GM23338 (cell line): ENCODE measurements at regions not wholly inside any gene's neighbourhood (a gene's known extent, or its start where the extent isn't known, plus 50 kb on each side); places are given as distances from the start of the nearest gene placed in this dataset.
A peak's percentile ranks its signal among the peaks of the same experiment; 100 is the strongest.

Experiments used
- ATAC-seq: fragments of 200-7000 bp; cut with Tn5 transposase; 3 replicates; pipeline ENCODE4 v1.9.1; 2020
- DNase-seq: peaks from one replicate; pipeline ENCODE4 v3.0.0-alpha.2; 2015; ENCODE audit warnings: low spot score
- H2AFZ ChIP-seq: fragments of 200-600 bp; sonication (generic); 2 replicates; pipeline ENCODE4 v1.8.0; 2016; ENCODE audit warnings: antibody characterized with exemption, mild to moderate bottlenecking, moderate library complexity
- H3F3A ChIP-seq: fragments of 200-600 bp; sonication (generic); replicated peaks from 2 replicates; pipeline ENCODE4 v1.8.0; 2017; ENCODE audit warnings: antibody characterized with exemption, mixed run types, low read depth
- H3K27ac ChIP-seq: fragments of 200-600 bp; sonication (generic); 2 replicates; pipeline ENCODE4 v1.6.1; 2016; ENCODE audit warnings: low read depth
- H3K27me3 ChIP-seq: fragments of 200-600 bp; sonication (generic); 2 replicates; pipeline ENCODE4 v1.8.0; 2016; ENCODE audit warnings: mild to moderate bottlenecking, mixed run types, moderate library complexity; ENCODE audit not compliant: insufficient read depth
- H3K36me3 ChIP-seq: fragments of 200-600 bp; sonication (generic); 2 replicates; pipeline ENCODE4 v1.8.0; 2016; ENCODE audit warnings: mild to moderate bottlenecking; ENCODE audit not compliant: insufficient read depth
- H3K4me1 ChIP-seq: fragments of 200-600 bp; sonication (generic); 2 replicates; pipeline ENCODE4 v1.8.0; 2016; ENCODE audit warnings: mild to moderate bottlenecking, moderate library complexity; ENCODE audit not compliant: insufficient read depth
- H3K4me2 ChIP-seq: fragments of 200-600 bp; sonication (generic); 2 replicates; pipeline ENCODE4 v1.7.1; 2017; ENCODE audit warnings: mixed run types
- H3K4me3 ChIP-seq: fragments of 200-600 bp; sonication (generic); 2 replicates; pipeline ENCODE4 v1.6.1; 2016; ENCODE audit warnings: mixed run types
- H3K79me2 ChIP-seq: fragments of 200-600 bp; sonication (generic); replicated peaks from 2 replicates; pipeline ENCODE4 v1.8.0; 2017; ENCODE audit warnings: mild to moderate bottlenecking; ENCODE audit not compliant: insufficient read depth
- H3K9me2 ChIP-seq: fragments of 200-600 bp; sonication (generic); 2 replicates; pipeline ENCODE4 v1.8.0; 2017; ENCODE audit not compliant: insufficient read depth
- H4K20me1 ChIP-seq: fragments of 200-600 bp; sonication (generic); replicated peaks from 2 replicates; pipeline ENCODE4 v1.8.0; 2017; ENCODE audit warnings: mild to moderate bottlenecking; ENCODE audit not compliant: insufficient read depth
- H3K27ac Mint-ChIP-seq: 2 replicates; pipeline ENCODE4 v1.8.0; 2020; ENCODE audit warnings: inconsistent platforms, mild to moderate bottlenecking, moderate library complexity, mixed read lengths
- H3K27me3 Mint-ChIP-seq: 3 replicates; pipeline ENCODE4 v1.8.0; 2022; ENCODE audit warnings: low read depth, mild to moderate bottlenecking, moderate library complexity, mixed read lengths, inconsistent platforms; ENCODE audit not compliant: insufficient read depth, poor library complexity
- H3K36me3 Mint-ChIP-seq: 3 replicates; pipeline ENCODE4 v1.8.0; 2021; ENCODE audit warnings: low read depth, mild to moderate bottlenecking, inconsistent platforms, moderate library complexity, mixed read lengths
- H3K4me1 Mint-ChIP-seq: 3 replicates; pipeline ENCODE4 v1.8.0; 2020; ENCODE audit warnings: mild to moderate bottlenecking, inconsistent platforms, mixed read lengths
- H3K4me3 Mint-ChIP-seq: 3 replicates; pipeline ENCODE4 v1.8.0; 2021; ENCODE audit warnings: moderate library complexity, mild to moderate bottlenecking, inconsistent platforms, mixed read lengths
- H3K9me3 Mint-ChIP-seq: 3 replicates; pipeline ENCODE4 v1.8.0; 2020; ENCODE audit warnings: moderate library complexity, mild to moderate bottlenecking, inconsistent platforms, mixed read lengths
- CREB1 ChIP-seq: fragments of 250-450 bp; sonication (Bioruptor Pico); IDR thresholded peaks from 2 replicates; pipeline ENCODE4 v1.5.0; 2020; ENCODE audit warnings: low read depth, mild to moderate bottlenecking, moderate library complexity
- EZH2 ChIP-seq: fragments of 200-600 bp; sonication (generic); IDR thresholded peaks from one replicate; pipeline ENCODE4 v1.8.0; 2017; ENCODE audit warnings: antibody characterized with exemption, mild to moderate bottlenecking, low read depth; ENCODE audit not compliant: unreplicated experiment
- EZH2phosphoT487 ChIP-seq: fragments of 200-600 bp; sonication (generic); IDR thresholded peaks from one replicate; pipeline ENCODE4 v1.8.1; 2018; ENCODE audit warnings: antibody characterized with exemption; ENCODE audit not compliant: unreplicated experiment
- JUNB ChIP-seq: IDR thresholded peaks from one replicate; pipeline ENCODE4 v1.6.1; 2016; ENCODE audit warnings: antibody characterized with exemption; ENCODE audit not compliant: unreplicated experiment
- NANOG ChIP-seq: IDR thresholded peaks from 2 replicates; pipeline ENCODE4 v1.6.1; 2016; ENCODE audit warnings: antibody characterized with exemption, borderline replicate concordance
- POLR2AphosphoS5 ChIP-seq: IDR thresholded peaks from 2 replicates; pipeline ENCODE4 v1.6.1; 2016; ENCODE audit warnings: antibody characterized with exemption, low read depth
- STAT1 ChIP-seq: IDR thresholded peaks from one replicate; pipeline ENCODE4 v1.6.1; 2016; ENCODE audit warnings: antibody characterized with exemption; ENCODE audit not compliant: unreplicated experiment
- ZNF114 ChIP-seq: fragments of 250-450 bp; sonication (Bioruptor Pico); IDR thresholded peaks from 2 replicates; pipeline ENCODE4 v1.5.0; 2020; ENCODE audit warnings: mild to moderate bottlenecking, moderate library complexity
- ZNF331 ChIP-seq: fragments of 250-450 bp; sonication (Bioruptor Pico); IDR thresholded peaks from 2 replicates; pipeline ENCODE4 v1.5.0; 2020; ENCODE audit warnings: low read depth, mild to moderate bottlenecking, moderate library complexity
- ZNF462 ChIP-seq: fragments of 250-450 bp; sonication (Bioruptor Pico); IDR thresholded peaks from 2 replicates; pipeline ENCODE4 v1.5.0; 2020; ENCODE audit warnings: mild to moderate bottlenecking, moderate library complexity
- TF ChIP-seq, protein P1 (sequence below): IDR thresholded peaks from 2 replicates; pipeline ENCODE4 v1.6.1; 2016; ENCODE audit warnings: antibody characterized with exemption
- TF ChIP-seq, protein P2 (sequence below), 2 experiments: fragments of 200-600 bp in 1 of 2; sonication (generic) in 1 of 2; conservative IDR thresholded peaks; 2 replicates each; pipeline versions ENCODE4 v1.5.1 to v1.6.1; 2016 to 2017; ENCODE audit warnings: antibody characterized with exemption in 2 of 2, low read depth in 2 of 2, mild to moderate bottlenecking in 2 of 2, moderate library complexity in 1 of 2
- TF ChIP-seq, protein P3 (sequence below): IDR thresholded peaks from one replicate; pipeline ENCODE4 v1.6.1; 2018; ENCODE audit warnings: antibody characterized with exemption; ENCODE audit not compliant: unreplicated experiment

DNA sequence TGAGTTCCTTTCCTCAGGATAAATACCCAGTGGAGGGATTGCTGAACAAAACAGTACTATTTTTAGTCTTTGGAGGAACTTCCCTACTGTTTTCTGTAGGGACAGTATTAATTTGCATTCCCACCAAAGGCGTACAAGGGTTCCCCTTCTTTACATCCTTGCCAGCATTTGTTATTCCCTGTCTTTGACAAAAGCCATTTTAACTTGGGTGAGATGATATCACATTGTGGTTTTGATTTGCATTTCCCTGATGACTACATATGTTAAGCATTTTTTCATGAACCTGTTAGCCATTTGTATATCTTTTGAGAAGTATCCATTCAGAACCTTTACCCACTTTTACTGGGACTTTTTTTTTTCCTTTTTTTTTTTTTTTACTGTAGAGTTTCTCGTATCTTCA lies 126.2 kb upstream of the ANXA10 start:
- H3K27me3 ChIP-seq = no peaks in the 10 kb centered on the region
- no peak overlapping the region for H3K27ac Mint-ChIP-seq
- H3K9me3 Mint-ChIP-seq = peaks cover 10% of the 10 kb centered on the region
- H3K79me2 ChIP-seq = no peaks in the 10 kb centered on the region
- H3K4me1 ChIP-seq = no peaks in the 10 kb centered on the region
- H3K4me2 ChIP-seq = no peak overlapping the region
- no peak overlapping the region for H3K4me3 ChIP-seq
- H3K4me3 Mint-ChIP-seq = no peak overlapping the region
- H3K9me2 ChIP-seq = no peaks in the 10 kb centered on the region
- no peak overlapping the region for H3K27ac ChIP-seq
- no peaks in the 10 kb centered on the region for H3F3A ChIP-seq
- no peak for TF ChIP-seq ZNF114 (CRISPR knock-in tag)
- no peak for TF ChIP-seq NANOG
- no peak for TF ChIP-seq POLR2AphosphoS5
- no peak for TF ChIP-seq ZNF331 (CRISPR knock-in tag)
- no peak for TF ChIP-seq JUNB
- TF ChIP-seq ZNF462 (CRISPR knock-in tag) = no peak
- TF ChIP-seq, protein P1, sequence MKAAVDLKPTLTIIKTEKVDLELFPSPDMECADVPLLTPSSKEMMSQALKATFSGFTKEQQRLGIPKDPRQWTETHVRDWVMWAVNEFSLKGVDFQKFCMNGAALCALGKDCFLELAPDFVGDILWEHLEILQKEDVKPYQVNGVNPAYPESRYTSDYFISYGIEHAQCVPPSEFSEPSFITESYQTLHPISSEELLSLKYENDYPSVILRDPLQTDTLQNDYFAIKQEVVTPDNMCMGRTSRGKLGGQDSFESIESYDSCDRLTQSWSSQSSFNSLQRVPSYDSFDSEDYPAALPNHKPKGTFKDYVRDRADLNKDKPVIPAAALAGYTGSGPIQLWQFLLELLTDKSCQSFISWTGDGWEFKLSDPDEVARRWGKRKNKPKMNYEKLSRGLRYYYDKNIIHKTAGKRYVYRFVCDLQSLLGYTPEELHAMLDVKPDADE = no peak
- TF ChIP-seq, protein P2, sequence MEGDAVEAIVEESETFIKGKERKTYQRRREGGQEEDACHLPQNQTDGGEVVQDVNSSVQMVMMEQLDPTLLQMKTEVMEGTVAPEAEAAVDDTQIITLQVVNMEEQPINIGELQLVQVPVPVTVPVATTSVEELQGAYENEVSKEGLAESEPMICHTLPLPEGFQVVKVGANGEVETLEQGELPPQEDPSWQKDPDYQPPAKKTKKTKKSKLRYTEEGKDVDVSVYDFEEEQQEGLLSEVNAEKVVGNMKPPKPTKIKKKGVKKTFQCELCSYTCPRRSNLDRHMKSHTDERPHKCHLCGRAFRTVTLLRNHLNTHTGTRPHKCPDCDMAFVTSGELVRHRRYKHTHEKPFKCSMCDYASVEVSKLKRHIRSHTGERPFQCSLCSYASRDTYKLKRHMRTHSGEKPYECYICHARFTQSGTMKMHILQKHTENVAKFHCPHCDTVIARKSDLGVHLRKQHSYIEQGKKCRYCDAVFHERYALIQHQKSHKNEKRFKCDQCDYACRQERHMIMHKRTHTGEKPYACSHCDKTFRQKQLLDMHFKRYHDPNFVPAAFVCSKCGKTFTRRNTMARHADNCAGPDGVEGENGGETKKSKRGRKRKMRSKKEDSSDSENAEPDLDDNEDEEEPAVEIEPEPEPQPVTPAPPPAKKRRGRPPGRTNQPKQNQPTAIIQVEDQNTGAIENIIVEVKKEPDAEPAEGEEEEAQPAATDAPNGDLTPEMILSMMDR (conservative IDR thresholded peaks at IDR 0.05; ENCODE audit: low read depth in 2 of 2) = no peak
- TF ChIP-seq EZH2 = no peak
- no peak for TF ChIP-seq EZH2phosphoT487
- TF ChIP-seq CREB1 (CRISPR knock-in tag) = no peak
- no peak for TF ChIP-seq STAT1
- TF ChIP-seq, protein P3, sequence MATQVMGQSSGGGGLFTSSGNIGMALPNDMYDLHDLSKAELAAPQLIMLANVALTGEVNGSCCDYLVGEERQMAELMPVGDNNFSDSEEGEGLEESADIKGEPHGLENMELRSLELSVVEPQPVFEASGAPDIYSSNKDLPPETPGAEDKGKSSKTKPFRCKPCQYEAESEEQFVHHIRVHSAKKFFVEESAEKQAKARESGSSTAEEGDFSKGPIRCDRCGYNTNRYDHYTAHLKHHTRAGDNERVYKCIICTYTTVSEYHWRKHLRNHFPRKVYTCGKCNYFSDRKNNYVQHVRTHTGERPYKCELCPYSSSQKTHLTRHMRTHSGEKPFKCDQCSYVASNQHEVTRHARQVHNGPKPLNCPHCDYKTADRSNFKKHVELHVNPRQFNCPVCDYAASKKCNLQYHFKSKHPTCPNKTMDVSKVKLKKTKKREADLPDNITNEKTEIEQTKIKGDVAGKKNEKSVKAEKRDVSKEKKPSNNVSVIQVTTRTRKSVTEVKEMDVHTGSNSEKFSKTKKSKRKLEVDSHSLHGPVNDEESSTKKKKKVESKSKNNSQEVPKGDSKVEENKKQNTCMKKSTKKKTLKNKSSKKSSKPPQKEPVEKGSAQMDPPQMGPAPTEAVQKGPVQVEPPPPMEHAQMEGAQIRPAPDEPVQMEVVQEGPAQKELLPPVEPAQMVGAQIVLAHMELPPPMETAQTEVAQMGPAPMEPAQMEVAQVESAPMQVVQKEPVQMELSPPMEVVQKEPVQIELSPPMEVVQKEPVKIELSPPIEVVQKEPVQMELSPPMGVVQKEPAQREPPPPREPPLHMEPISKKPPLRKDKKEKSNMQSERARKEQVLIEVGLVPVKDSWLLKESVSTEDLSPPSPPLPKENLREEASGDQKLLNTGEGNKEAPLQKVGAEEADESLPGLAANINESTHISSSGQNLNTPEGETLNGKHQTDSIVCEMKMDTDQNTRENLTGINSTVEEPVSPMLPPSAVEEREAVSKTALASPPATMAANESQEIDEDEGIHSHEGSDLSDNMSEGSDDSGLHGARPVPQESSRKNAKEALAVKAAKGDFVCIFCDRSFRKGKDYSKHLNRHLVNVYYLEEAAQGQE = no peak
- H4K20me1 ChIP-seq = no peaks in the 10 kb centered on the region
- H3K36me3 Mint-ChIP-seq = no peaks in the 10 kb centered on the region
- DNase-seq = peak; percentile 0
- peaks cover 14% of the 10 kb centered on the region; the same call in 2 of the 3 replicates for H3K4me1 Mint-ChIP-seq
- H3K36me3 ChIP-seq = no peaks in the 10 kb centered on the region
- no peak for ATAC-seq
- no peaks in the 10 kb centered on the region for H3K27me3 Mint-ChIP-seq
- H2AFZ ChIP-seq = no peak overlapping the region
